ENCODE measurements at regions not wholly inside any gene's neighbourhood (a gene's known extent, or its start where the extent isn't known, plus 50 kb on each side); places are given as distances from the start of the nearest gene placed in this dataset.
A peak's percentile ranks its signal among the peaks of the same experiment; 100 is the strongest.

DNA sequence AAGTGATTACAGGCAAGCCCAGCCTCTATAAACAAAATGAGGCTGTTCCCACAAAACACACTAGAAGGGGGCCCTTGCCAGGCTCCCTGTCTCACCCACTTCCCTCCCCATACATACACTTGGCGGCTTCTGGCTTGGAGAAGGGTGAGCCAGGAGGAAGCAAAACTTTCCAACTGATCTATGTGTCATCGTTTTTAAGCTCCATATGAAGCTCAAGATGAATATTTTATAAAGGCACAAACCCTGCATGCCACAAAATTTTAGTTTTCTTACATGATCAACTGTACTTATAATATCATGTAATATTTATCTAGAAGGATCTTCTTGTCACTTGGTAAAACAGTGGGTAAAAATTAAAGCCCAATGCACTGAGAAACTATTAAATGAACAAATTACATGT lies 80.8 kb upstream of the TJP1 start:
- no peak for ATAC-seq
- peaks cover 0 to 3% of the 10 kb centered on the region in 2 donors for H3K36me3 Mint-ChIP-seq
- H3K27ac Mint-ChIP-seq = no peak overlapping the region

DNA sequence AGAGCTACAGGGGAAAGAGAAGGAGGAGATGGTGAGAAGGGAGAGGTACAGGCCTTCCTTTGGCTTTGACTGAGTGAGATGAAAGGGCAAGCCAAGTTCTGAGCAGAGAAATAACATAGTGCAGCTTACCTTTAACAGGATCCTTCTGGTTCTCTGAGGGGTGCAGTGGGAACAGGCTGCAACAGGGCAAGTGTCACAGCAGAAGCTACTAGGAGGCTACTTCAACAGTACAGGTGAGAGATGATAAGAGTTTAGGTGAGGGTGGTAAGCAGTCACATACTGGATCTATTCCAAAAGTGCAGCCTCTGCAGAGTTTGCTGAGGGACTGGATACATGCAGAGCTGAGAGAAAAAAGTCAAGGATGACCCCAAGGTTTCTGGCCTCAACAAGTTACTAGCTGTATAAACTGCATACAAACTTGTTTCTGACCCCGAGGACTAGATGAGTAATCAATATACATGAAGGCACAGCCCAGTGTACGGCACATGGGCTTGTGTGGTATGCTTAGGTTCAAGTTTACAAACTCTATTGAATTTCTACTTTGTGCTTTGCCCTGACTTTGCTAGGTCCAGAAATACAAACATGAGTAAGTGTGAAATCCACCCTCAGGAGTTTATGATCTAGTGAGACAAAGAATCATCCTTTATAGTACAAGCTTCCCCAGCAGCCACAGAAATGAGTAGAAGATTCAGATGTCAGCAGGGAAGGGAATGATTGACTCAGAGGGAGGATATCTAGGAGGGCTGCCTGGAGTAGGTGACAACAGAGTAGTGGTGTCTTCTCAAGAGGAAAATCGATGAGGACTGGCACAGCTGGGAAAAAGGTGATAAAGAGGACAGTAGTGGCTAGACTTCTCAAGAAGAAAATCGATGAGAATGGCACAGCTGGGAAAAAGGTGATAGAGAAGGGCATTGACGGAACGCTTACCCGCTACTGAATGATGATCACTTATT lies 78.2 kb upstream of the TJP1 start:
- no peak for DNase-seq (ENCODE audit: low spot score in 2 of 2)
- H3K9me3 Mint-ChIP-seq = peaks cover 12 to 16% of the 10 kb centered on the region in 2 donors
- H3K27ac Mint-ChIP-seq = no peak overlapping the region
- no peak for ATAC-seq
- peaks cover 6 to 20% of the 10 kb centered on the region in 2 donors for H3K36me3 Mint-ChIP-seq

More for the DNA sequence above, 80.8 kb upstream of the TJP1 start:
- peaks cover 3 to 4% of the 10 kb centered on the region in 2 donors for H3K9me3 Mint-ChIP-seq
- no peak for DNase-seq (ENCODE audit: low spot score in 2 of 2)

DNA sequence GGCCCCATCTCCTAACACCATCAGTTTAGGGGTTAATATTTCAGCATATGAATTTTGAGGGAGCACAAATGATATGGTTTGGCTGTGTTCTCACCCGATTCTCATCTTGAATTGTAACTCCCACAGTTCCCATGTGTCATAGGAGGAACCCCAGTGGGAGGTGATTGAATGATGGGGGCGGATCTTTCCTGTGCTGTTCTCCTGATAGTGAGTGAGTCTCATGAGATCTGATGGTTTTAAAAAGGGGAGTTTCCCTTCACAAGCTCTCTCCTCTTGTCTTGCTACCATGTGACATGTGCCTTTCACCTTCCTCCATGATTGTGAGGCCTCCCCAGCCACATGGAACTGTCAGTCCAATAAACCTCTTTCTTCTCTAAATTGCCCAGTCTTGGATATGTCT lies 73.8 kb upstream of the TJP1 start:
- H3K27ac Mint-ChIP-seq = no peak overlapping the region
- no peak for ATAC-seq
- DNase-seq (ENCODE audit: low spot score in 2 of 2) = no peak
- H3K9me3 Mint-ChIP-seq = peaks cover 19 to 22% of the 10 kb centered on the region in 2 donors
- H3K36me3 Mint-ChIP-seq = peaks cover 6 to 26% of the 10 kb centered on the region in 2 donors

DNA sequence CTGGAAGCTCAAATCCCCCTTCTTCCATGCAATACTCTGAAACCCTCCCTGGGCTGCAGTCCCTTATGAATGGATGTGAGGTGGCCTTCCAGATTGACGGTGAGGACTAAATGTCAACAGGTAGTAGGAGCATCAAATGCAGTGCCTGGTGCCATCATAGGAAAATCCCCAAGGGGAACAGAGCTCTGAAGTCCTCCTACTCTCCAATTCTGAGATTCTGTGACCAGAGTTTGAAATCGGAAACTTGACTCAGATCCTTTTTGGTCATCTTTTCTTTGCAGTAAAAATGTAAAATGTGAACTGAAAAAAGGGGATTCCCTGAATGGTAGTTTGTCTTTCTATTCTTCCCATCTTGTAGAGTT lies 68.8 kb upstream of the TJP1 start:
- no peak overlapping the region for H3K27ac Mint-ChIP-seq
- ATAC-seq (peak; percentile 41 to 46), DNase-seq (ENCODE audit: low spot score in 2 of 2) (no peak)
- H3K9me3 Mint-ChIP-seq = peaks cover 8 to 9% of the 10 kb centered on the region in 2 donors
- H3K36me3 Mint-ChIP-seq = peaks cover 0 to 8% of the 10 kb centered on the region in 2 donors

- H3K9me3 Mint-ChIP-seq = peaks cover 6% of the 10 kb centered on the region in 2 donors
- H3K27ac Mint-ChIP-seq = no peak overlapping the region
- H3K36me3 Mint-ChIP-seq = peaks cover 0 to 6% of the 10 kb centered on the region in 2 donors
- DNase-seq (ENCODE audit: low spot score in 2 of 2) = no peak
- no peak for ATAC-seq
These were observed 68.2 kb upstream of the TJP1 start for GRCh38 chr15:29890336-29891095.

DNA sequence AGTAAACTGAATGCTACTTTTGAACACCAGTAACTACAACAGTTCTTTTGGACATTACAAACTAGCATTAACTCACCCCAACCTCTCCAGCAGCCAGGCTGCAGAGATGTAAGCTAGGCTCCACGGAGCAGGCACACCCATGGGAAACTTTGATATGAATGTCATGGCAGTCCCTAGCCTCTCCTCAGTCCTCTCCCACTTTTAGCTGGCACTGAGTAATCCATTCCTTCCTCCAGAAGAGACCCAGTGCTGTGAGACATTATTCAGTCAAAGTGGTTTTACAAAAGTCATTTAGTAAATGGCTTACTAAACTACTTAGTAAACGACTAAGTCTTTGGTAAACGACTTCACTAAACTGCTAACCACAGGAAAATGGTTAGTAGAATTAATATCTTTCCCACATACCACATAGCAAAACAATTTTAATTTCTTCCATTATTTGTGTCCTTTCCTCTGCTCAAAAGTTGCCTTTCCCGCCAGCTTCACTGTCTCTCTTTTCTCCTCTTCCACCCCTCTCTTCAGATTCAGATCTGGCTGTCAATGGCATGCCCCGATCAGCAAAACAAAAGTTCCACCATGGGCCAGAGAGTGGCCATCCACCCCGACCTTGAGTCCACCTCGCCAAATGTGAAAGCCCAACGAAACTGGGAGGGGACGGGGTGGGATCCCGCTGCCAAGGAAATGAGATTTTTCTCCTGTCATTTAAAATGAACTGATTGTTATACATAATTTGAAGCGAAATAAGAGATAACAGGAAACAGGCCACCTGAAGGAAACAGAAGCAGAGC lies 67.5 kb upstream of the TJP1 start:
- H3K9me3 Mint-ChIP-seq = no peaks in the 10 kb centered on the region
- ATAC-seq (peak in 1 of 2 donors; percentile 75), DNase-seq (ENCODE audit: low spot score in 2 of 2) (no peak)
- no peak overlapping the region for H3K27ac Mint-ChIP-seq
- H3K36me3 Mint-ChIP-seq = no peaks in the 10 kb centered on the region

GRCh38 chr15:29888646-29889045 lies 66.4 kb upstream of the TJP1 start:
- no peak for ATAC-seq
- DNase-seq (ENCODE audit: low spot score in 2 of 2) = no peak
- Mint-ChIP-seq H3K9me3 (no peaks in the 10 kb centered on the region), H3K27ac (no peak overlapping the region), H3K36me3 (no peaks in the 10 kb centered on the region)

GRCh38 chr15:29887721-29888120 lies 65.5 kb upstream of the TJP1 start:
- H3K36me3 Mint-ChIP-seq = no peaks in the 10 kb centered on the region
- no peak for DNase-seq (ENCODE audit: low spot score in 2 of 2)
- no peak for ATAC-seq
- H3K9me3 Mint-ChIP-seq = no peaks in the 10 kb centered on the region
- no peak overlapping the region for H3K27ac Mint-ChIP-seq

GRCh38 chr15:29885183-29885582 lies 62.9 kb upstream of the TJP1 start:
- ATAC-seq = no peak
- DNase-seq (ENCODE audit: low spot score in 2 of 2) = no peak
- Mint-ChIP-seq H3K36me3 (no peaks in the 10 kb centered on the region), H3K27ac (no peak overlapping the region), H3K9me3 (no peaks in the 10 kb centered on the region)

- Mint-ChIP-seq H3K27ac (no peak overlapping the region), H3K36me3 (no peaks in the 10 kb centered on the region), H3K9me3 (no peaks in the 10 kb centered on the region)
- ATAC-seq (no peak), DNase-seq (ENCODE audit: low spot score in 2 of 2) (no peak)
These were observed 60.9 kb upstream of the TJP1 start for GRCh38 chr15:29883126-29883525.

- DNase-seq (ENCODE audit: low spot score in 2 of 2) (no peak), ATAC-seq (no peak)
- Mint-ChIP-seq H3K9me3 (no peaks in the 10 kb centered on the region), H3K36me3 (no peaks in the 10 kb centered on the region), H3K27ac (no peak overlapping the region)
These were observed 58.6 kb upstream of the TJP1 start for GRCh38 chr15:29880886-29881285.

DNA sequence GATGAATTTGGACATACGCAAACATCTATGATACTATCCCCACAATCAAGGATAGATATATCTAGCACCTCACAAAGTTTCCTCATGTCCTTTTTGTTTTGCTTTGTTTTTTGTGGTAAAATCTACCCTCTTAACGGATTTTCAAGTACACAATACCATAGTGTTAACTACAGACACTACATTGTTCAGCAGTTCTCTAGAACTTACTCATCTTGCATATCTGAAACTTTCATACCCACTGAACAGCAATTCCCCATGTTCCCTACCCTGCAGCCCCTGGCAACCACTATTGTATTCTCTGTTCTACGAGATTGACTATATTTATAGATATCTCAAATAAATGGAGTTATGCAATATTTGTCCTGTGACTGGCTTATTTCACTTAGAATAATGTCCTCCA lies 58.1 kb upstream of the TJP1 start:
- no peaks in the 10 kb centered on the region for H3K36me3 Mint-ChIP-seq
- H3K27ac Mint-ChIP-seq = no peak overlapping the region
- H3K9me3 Mint-ChIP-seq = no peaks in the 10 kb centered on the region
- DNase-seq (ENCODE audit: low spot score in 2 of 2) (no peak), ATAC-seq (no peak)

DNA sequence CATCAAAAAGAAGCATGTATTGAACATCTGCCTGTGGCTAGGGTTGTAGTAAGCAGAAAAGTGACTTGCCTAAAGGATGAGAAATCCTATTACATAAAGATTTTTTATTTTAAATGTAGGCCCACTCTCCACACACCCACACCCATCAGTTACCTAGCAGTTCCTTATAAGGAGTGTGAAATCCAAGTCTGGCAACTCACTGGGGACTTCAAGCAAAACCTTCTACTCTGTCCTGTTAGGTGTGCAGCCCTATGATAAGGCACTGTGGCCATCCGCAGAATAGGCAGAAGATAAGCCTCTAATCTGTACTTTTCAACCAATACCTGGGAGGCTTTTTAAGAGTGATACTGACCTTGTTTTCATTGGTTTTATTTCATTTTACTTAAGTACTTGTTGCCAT lies 52.7 kb upstream of the TJP1 start:
- no peaks in the 10 kb centered on the region for H3K9me3 Mint-ChIP-seq
- H3K36me3 Mint-ChIP-seq = no peaks in the 10 kb centered on the region
- H3K27ac Mint-ChIP-seq = no peak overlapping the region
- ATAC-seq (no peak), DNase-seq (ENCODE audit: low spot score in 2 of 2) (no peak)

DNA sequence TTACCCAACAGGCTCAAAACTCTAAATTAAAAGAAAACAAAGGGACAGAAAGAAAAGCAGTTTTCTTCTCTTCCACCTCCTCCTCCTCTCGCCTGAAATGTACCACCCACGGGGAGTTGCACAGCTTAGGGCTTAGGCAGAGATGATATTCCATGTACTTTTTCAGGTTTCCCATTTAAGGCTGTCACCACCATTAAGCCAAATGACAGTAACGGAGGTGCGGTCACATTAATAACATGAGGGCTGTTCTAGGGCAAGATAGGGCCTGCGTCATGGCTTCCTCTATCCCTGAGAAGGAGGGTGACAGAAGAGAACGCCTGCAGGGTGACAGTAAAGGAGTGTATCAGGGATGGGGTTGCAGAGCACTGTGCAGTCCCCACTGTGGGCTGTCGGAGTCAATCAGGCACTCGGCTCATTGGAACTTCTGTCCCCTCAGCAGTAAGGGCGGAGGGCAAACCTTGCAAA lies 51.7 kb upstream of the TJP1 start:
- Mint-ChIP-seq H3K36me3 (no peaks in the 10 kb centered on the region), H3K27ac (no peak overlapping the region), H3K9me3 (no peaks in the 10 kb centered on the region)
- ATAC-seq (no peak), DNase-seq (ENCODE audit: low spot score in 2 of 2) (no peak)

GRCh38 chr15:29873264-29873663 lies 51.0 kb upstream of the TJP1 start:
- DNase-seq (ENCODE audit: low spot score in 2 of 2) (no peak), ATAC-seq (no peak)
- H3K36me3 Mint-ChIP-seq = no peaks in the 10 kb centered on the region
- no peaks in the 10 kb centered on the region for H3K9me3 Mint-ChIP-seq
- H3K27ac Mint-ChIP-seq = no peak overlapping the region

GRCh38 chr15:29872716-29873115 lies 50.4 kb upstream of the TJP1 start:
- no peak for ATAC-seq
- Mint-ChIP-seq H3K27ac (no peak overlapping the region), H3K36me3 (no peaks in the 10 kb centered on the region)

More at GRCh38 chr15:29872716-29873115, 50.4 kb upstream of the TJP1 start:
- H3K9me3 Mint-ChIP-seq = no peaks in the 10 kb centered on the region
- no peak for DNase-seq (ENCODE audit: low spot score in 2 of 2)

Data from activated naive CD4-positive, alpha-beta T cell treated with anti-CD3 and anti-CD28 coated beads, Interleukin-2, amount 50 U/mL, for 72 hours (primary cell).